ENCODE measurements at regions not wholly inside any gene's neighbourhood (a gene's known extent, or its start where the extent isn't known, plus 50 kb on each side); places are given as distances from the start of the nearest gene placed in this dataset.

- no peak for DNase-seq (ENCODE audit: low read depth, low spot score)
These were observed 603.2 kb upstream of the ID2 start for GRCh38 chr2:8078705-8079104.

- no peak for DNase-seq (ENCODE audit: low read depth, low spot score)
These were observed 601.8 kb upstream of the ID2 start for GRCh38 chr2:8080063-8080462.

- no peak for DNase-seq (ENCODE audit: low read depth, low spot score)
These were observed 600.7 kb upstream of the ID2 start for GRCh38 chr2:8081130-8081529.

- no peak for DNase-seq (ENCODE audit: low read depth, low spot score)
These were observed 599.0 kb upstream of the ID2 start for GRCh38 chr2:8082840-8083239.

GRCh38 chr2:8086357-8086756 is 595.5 kb upstream of the ID2 start:
- DNase-seq (ENCODE audit: low read depth, low spot score), result no peak

GRCh38 chr2:8086796-8087479 is 594.9 kb upstream of the ID2 start:
- peak; percentile 28 for DNase-seq (ENCODE audit: low read depth, low spot score)

- DNase-seq (ENCODE audit: low read depth, low spot score), result no peak
These were observed 594.4 kb upstream of the ID2 start for GRCh38 chr2:8087480-8087840.

- no peak for DNase-seq (ENCODE audit: low read depth, low spot score)
These were observed 593.0 kb upstream of the ID2 start for GRCh38 chr2:8088810-8089209.

- no peak for DNase-seq (ENCODE audit: low read depth, low spot score)
These were observed 592.3 kb upstream of the ID2 start for GRCh38 chr2:8089596-8089995.

GRCh38 chr2:8090748-8091700 is 590.8 kb upstream of the ID2 start:
- peak; percentile 15 for DNase-seq (ENCODE audit: low read depth, low spot score)

- no peak for DNase-seq (ENCODE audit: low read depth, low spot score)
These were observed 587.3 kb upstream of the ID2 start for GRCh38 chr2:8094526-8094925.

- DNase-seq (ENCODE audit: low read depth, low spot score), result no peak
These were observed 585.9 kb upstream of the ID2 start for GRCh38 chr2:8095978-8096377.

- DNase-seq (ENCODE audit: low read depth, low spot score), result no peak
These were observed 585.4 kb upstream of the ID2 start for GRCh38 chr2:8096484-8096883.

GRCh38 chr2:8098476-8099266 is 583.2 kb upstream of the ID2 start:
- no peak for DNase-seq (ENCODE audit: low read depth, low spot score)

GRCh38 chr2:8099267-8099582 is 582.6 kb upstream of the ID2 start:
- DNase-seq (ENCODE audit: low read depth, low spot score), result no peak

- no peak for DNase-seq (ENCODE audit: low read depth, low spot score)
These were observed 580.1 kb upstream of the ID2 start for GRCh38 chr2:8101614-8102277.

- DNase-seq (ENCODE audit: low read depth, low spot score), result no peak
These were observed 579.4 kb upstream of the ID2 start for GRCh38 chr2:8102470-8102869.

GRCh38 chr2:8103085-8103708 is 578.7 kb upstream of the ID2 start:
- DNase-seq (ENCODE audit: low read depth, low spot score), result no peak

- DNase-seq (ENCODE audit: low read depth, low spot score), result no peak
These were observed 574.7 kb upstream of the ID2 start for GRCh38 chr2:8107150-8107549.

GRCh38 chr2:8107621-8108378 is 574.1 kb upstream of the ID2 start:
- no peak for DNase-seq (ENCODE audit: low read depth, low spot score)

- no peak for DNase-seq (ENCODE audit: low read depth, low spot score)
These were observed 571.1 kb upstream of the ID2 start for GRCh38 chr2:8110716-8111115.

All from smooth muscle cell of the brain vasculature (primary cell).